NT2/D1 (cell line): ENCODE measurements at regions not wholly inside any gene's neighbourhood (a gene's known extent, or its start where the extent isn't known, plus 50 kb on each side); places are given as distances from the start of the nearest gene placed in this dataset.

ENCODE experiments used
- YY1 ChIP-seq: IDR thresholded peaks from 2 replicates; pipeline ENCODE4 v1.6.1; 2011; ENCODE audit not compliant: insufficient read length, insufficient read depth
- ZNF274 ChIP-seq: IDR thresholded peaks from 2 replicates; pipeline ENCODE4 v1.6.1; 2011; ENCODE audit warnings: mild to moderate bottlenecking, low read depth, low read length

- TF ChIP-seq YY1: no peak
- no peak for TF ChIP-seq ZNF274
Observed at GRCh38 chr20:7712661-7713060, 227.6 kb downstream of the HAO1 start.
